Spleen (tissue), 11 donors: ENCODE measurements at regions not wholly inside any gene's neighbourhood (a gene's known extent, or its start where the extent isn't known, plus 50 kb on each side); places are given as distances from the start of the nearest gene placed in this dataset.
"Not testable (repeated sequence)": the region's sequence is repeated elsewhere in the genome, so short reads cannot be mapped to it uniquely, and the experiment has no call there.

ENCODE experiments used
- DNase-seq: peaks from one replicate; pipeline ENCODE4 v3.0.0-alpha.2; 2020
- H3K27ac ChIP-seq, 8 donors: fragments of 200-600 bp; sonication (generic) in 7 of 8; 1 replicate in 4 of 8; 2 replicates in 4 of 8; pipeline versions ENCODE4 v1.5.0 to v1.8.0; 2016 to 2021; ENCODE audit warnings: inconsistent platforms in 4 of 8, mild to moderate bottlenecking in 4 of 8, moderate library complexity in 1 of 8
- H3K27me3 ChIP-seq, 7 donors: fragments of 200-600 bp; sonication (generic) in 6 of 7; replicated peaks in 1 of 7; 1 replicate in 4 of 7; 2 replicates in 3 of 7; pipeline versions ENCODE4 v1.5.0 to v1.8.0; 2016 to 2021; ENCODE audit warnings: inconsistent platforms in 3 of 7, mild to moderate bottlenecking in 1 of 7
- H3K36me3 ChIP-seq, 6 donors: fragments of 200-600 bp; sonication (generic) in 5 of 6; 1 replicate in 4 of 6; 2 replicates in 2 of 6; pipeline versions ENCODE4 v1.5.0 to v1.8.0; 2016 to 2021; ENCODE audit warnings: inconsistent platforms in 2 of 6
- H3K4me1 ChIP-seq, 6 donors: fragments of 200-600 bp; sonication (generic) in 5 of 6; 1 replicate in 3 of 6; 2 replicates in 3 of 6; pipeline versions ENCODE4 v1.5.0 to v1.8.0; 2016 to 2021; ENCODE audit warnings: inconsistent platforms in 3 of 6
- H3K4me3 ChIP-seq, 8 donors: fragments of 200-600 bp; sonication (generic) in 7 of 8; 1 replicate in 4 of 8; 2 replicates in 4 of 8; pipeline versions ENCODE4 v1.5.0 to v1.8.0; 2016 to 2021; ENCODE audit warnings: inconsistent platforms in 4 of 8, mild to moderate bottlenecking in 4 of 8, moderate library complexity in 2 of 8
- H3K9me3 ChIP-seq, 8 donors: fragments of 200-600 bp; sonication (generic) in 7 of 8; 1 replicate in 4 of 8; 2 replicates in 4 of 8; pipeline versions ENCODE4 v1.5.0 to v1.8.0; 2016 to 2021; ENCODE audit warnings: inconsistent platforms in 4 of 8
- CTCF ChIP-seq, 11 experiments: fragments of 200-600 bp in 7 of 11; fragments of 450-650 bp in 4 of 11; sonication (generic) in 4 of 11; IDR thresholded peaks in 8 of 11; conservative IDR thresholded peaks in 3 of 11; 1 replicate in 7 of 11; 2 replicates in 4 of 11; pipeline versions ENCODE4 v1.4.0 to v1.8.0; 2016 to 2021; ENCODE audit warnings: antibody characterized with exemption in 11 of 11, inconsistent platforms in 4 of 11, mild to moderate bottlenecking in 1 of 11
- POLR2A ChIP-seq, 3 donors: fragments of 450-650 bp; IDR thresholded peaks; one replicate each; pipeline ENCODE4 v1.5.1; 2017; ENCODE audit warnings: antibody characterized with exemption in 3 of 3, mild to moderate bottlenecking in 1 of 3
- POLR2AphosphoS5 ChIP-seq, 3 donors: sonication (generic); formaldehyde crosslinking; IDR thresholded peaks; one replicate each; pipeline ENCODE4 v1.5.1; 2017; ENCODE audit warnings: antibody characterized with exemption in 3 of 3
- WGBS, 5 donors: extraction: QIAGEN DNeasy Blood & Tissue Kit in 3 of 5; methylation state at CpG; one replicate each; pipeline versions ENCODE4 v1.1.5 to v1.1.7; 2013 to 2018; 5-methylcytosine and 5-hydroxymethylcytosine counted together
- intact Hi-C: fragments of 100-400 bp; cut with DNase I; formaldehyde crosslinking; loops from one replicate; pipeline ENCODE4 v1.15.0; 2023; ENCODE audit warnings: low total_unique reads
- donor health status: healthy with polysubstance abuse.
- donor health status: DM: no; HTN: no; CAD: no; lungs with moderate emphysema.
- donor health status: DM: no; HTN: no; CAD: no.
- donor health status: Bipolar disorder and iron deficiency.
- donor health status: healthy.
- donor health status: DM: no; HTN: no; CAD: no.
- donor health status: DM: yes; HTN: yes; CAD: no.

DNA sequence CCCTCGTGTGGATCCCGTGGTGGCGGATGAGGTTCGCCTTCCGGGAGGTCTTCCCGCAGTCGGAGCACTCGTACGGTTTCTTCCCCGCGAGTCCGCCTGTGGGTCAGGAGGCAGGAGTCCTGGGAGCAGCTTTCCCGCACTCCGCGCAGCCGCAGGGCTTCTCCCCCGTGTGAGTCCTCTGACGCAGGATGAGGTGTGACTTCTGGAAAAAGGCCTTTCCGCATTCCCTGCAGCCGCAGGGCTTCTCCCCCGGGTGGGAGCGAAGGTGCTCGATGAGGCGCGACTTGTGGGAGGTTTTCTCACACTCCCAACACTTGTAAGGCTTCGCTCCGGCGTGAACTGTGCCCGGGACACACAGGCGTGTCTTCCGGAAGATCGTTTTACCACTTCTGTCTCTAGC lies 68.8 kb upstream of the WIPI2 start:
- DNase-seq, H3K4me3 ChIP-seq, H3K27ac ChIP-seq, H3K4me1 ChIP-seq, intact Hi-C loops, H3K36me3 ChIP-seq, H3K9me3 ChIP-seq: not testable (repeated sequence)
- 82 to 93% (median 90%) methylated on average over 12 to 25 of the region's 32 CpGs; no CpG with 5 or more reads in 1 of the 5 donors for WGBS, 5 donors
- H3K27me3 ChIP-seq, result peaks cover 0 to 21% (median 0%) of the 10 kb centered on the region in 7 donors

- DNase-seq, H3K9me3 ChIP-seq, intact Hi-C loops, H3K4me1 ChIP-seq, H3K36me3 ChIP-seq, H3K4me3 ChIP-seq, H3K27me3 ChIP-seq: not testable (repeated sequence)
- peak overlapping the region in 1 of 8 donors; percentile 24 for H3K27ac ChIP-seq
- 40 to 47% (median 44%) methylated on average over 6 to 8 of the region's 8 CpGs for WGBS, 5 donors
Measured at GRCh38 chr7:5131238-5131637, 58.8 kb upstream of the WIPI2 start.

- no peak for TF ChIP-seq POLR2A (IDR thresholded peaks at IDR 0.05)
- no peak for TF ChIP-seq CTCF (IDR thresholded peaks at IDR 0.05 in 8 of 11, conservative IDR thresholded peaks at IDR 0.05 in 3 of 11)
- TF ChIP-seq POLR2AphosphoS5 (IDR thresholded peaks at IDR 0.05), result no peak
- 69 to 97% (median 77%) methylated on average over 5 to 7 of the region's 7 CpGs for WGBS, 5 donors
- Histone ChIP-seq H3K4me1 (no peaks in the 10 kb centered on the region), H3K36me3 (no peaks in the 10 kb centered on the region), H3K4me3 (no peak overlapping the region), H3K9me3 (no peaks in the 10 kb centered on the region), H3K27ac (no peak overlapping the region), H3K27me3 (no peaks in the 10 kb centered on the region)
- no peak for DNase-seq
- intact Hi-C loops, result no loop called here
Measured at GRCh38 chr7:5132539-5132938, 57.5 kb upstream of the WIPI2 start.

DNA sequence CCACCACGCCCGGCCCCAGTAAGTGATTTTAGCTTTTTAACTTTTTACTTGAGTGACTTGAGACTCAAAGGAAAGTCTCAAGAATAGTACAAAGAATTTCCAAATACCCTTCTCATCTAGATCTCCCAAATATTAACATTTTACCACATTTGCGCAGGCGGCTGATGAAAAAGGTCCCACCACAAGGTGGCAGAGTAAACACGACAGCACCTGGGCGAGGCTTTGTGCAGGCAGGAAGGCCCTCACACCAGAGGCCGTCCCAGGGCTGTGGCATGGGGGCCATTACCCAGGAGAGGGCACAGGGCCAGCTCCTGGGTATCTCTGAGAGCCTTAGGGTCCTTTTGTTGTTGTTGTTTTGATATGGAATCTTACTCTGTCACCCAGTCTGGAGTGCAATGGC lies 50.0 kb upstream of the WIPI2 start:
- WGBS, 5 donors, result 53 to 58% (median 56%) methylated on average over 7 of the region's 7 CpGs
- no peaks in the 10 kb centered on the region for H3K36me3 ChIP-seq
- no peak overlapping the region for H3K27ac ChIP-seq
- H3K9me3 ChIP-seq, result no peaks in the 10 kb centered on the region
- no peak for DNase-seq
- intact Hi-C loops, result no loop called here
- H3K27me3 ChIP-seq, result peaks cover 0 to 7% (median 0%) of the 10 kb centered on the region in 7 donors
- TF ChIP-seq CTCF (IDR thresholded peaks at IDR 0.05 in 8 of 11, conservative IDR thresholded peaks at IDR 0.05 in 3 of 11) (peak in 8 of 11 experiments; percentile 15 to 53 (median 33)), POLR2AphosphoS5 (IDR thresholded peaks at IDR 0.05) (no peak)
- H3K4me1 ChIP-seq, result peaks cover 0 to 5% (median 0%) of the 10 kb centered on the region in 6 donors
- H3K4me3 ChIP-seq, result no peak overlapping the region
